ENCODE measurements at regions not wholly inside any gene's neighbourhood (a gene's known extent, or its start where the extent isn't known, plus 50 kb on each side); places are given as distances from the start of the nearest gene placed in this dataset.

DNA sequence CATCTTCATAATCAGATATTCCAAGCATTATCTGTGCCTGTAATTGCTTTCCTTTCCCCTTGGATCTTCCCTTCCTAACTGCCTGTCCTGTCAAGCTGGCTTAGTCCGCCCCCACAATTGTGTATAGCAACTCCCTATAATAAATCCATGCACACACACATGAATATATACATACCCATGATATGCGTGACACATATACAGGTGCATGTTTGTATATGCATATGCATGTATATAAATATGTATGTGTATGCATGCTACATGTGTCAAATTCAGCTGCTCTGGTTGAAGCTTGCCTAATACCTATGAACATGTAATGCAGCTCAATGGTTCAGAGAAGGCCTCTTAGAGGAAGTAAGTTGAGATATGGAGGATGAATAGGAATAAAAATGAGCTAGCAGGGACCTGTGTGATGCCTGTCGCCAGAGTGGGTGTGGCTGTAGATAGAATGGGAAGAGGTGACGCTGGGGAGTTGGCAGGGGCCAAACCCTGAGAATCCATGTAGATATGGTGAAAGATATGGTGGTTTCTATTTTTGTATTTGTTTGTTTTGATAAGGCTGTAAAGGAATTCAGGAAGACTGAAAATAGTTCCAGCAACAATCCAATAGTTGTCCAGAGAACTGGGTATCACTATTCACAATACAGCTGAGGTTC lies 595.0 kb upstream of the BOD1L1 start:
- no peak overlapping the region for H3K4me2 ChIP-seq (ENCODE audit: low read length)
- no peaks in the 10 kb centered on the region for H3K27me3 ChIP-seq (ENCODE audit: control insufficient read depth, insufficient read depth, low read length)
- H3K4me1 ChIP-seq: no peaks in the 10 kb centered on the region
- no peaks in the 10 kb centered on the region for H3K9me3 ChIP-seq (ENCODE audit: control insufficient read depth, low read length)
- H3K4me3 ChIP-seq (ENCODE audit: low read depth, low read length): no peak overlapping the region
- H3K27ac ChIP-seq: no peak overlapping the region
- H2AFZ ChIP-seq: no peak overlapping the region
- TF ChIP-seq, protein P1, sequence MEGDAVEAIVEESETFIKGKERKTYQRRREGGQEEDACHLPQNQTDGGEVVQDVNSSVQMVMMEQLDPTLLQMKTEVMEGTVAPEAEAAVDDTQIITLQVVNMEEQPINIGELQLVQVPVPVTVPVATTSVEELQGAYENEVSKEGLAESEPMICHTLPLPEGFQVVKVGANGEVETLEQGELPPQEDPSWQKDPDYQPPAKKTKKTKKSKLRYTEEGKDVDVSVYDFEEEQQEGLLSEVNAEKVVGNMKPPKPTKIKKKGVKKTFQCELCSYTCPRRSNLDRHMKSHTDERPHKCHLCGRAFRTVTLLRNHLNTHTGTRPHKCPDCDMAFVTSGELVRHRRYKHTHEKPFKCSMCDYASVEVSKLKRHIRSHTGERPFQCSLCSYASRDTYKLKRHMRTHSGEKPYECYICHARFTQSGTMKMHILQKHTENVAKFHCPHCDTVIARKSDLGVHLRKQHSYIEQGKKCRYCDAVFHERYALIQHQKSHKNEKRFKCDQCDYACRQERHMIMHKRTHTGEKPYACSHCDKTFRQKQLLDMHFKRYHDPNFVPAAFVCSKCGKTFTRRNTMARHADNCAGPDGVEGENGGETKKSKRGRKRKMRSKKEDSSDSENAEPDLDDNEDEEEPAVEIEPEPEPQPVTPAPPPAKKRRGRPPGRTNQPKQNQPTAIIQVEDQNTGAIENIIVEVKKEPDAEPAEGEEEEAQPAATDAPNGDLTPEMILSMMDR (IDR thresholded peaks at IDR 0.05): no peak
- no peaks in the 10 kb centered on the region for H3K36me3 ChIP-seq (ENCODE audit: control insufficient read depth, insufficient read depth, low read length)
- no peak overlapping the region for H3K9ac ChIP-seq
- H3K79me2 ChIP-seq: no peaks in the 10 kb centered on the region

GRCh38 chr4:14223461-14223860 lies 595.9 kb upstream of the BOD1L1 start:
- Histone ChIP-seq H3K9ac (no peak overlapping the region), H3K4me3 (ENCODE audit: low read depth, low read length) (no peak overlapping the region), H3K27ac (no peak overlapping the region), H3K79me2 (no peaks in the 10 kb centered on the region), H3K4me2 (ENCODE audit: low read length) (peak overlapping the region; percentile 6), H3K36me3 (ENCODE audit: control insufficient read depth, insufficient read depth, low read length) (no peaks in the 10 kb centered on the region), H3K4me1 (no peaks in the 10 kb centered on the region), H2AFZ (no peak overlapping the region), H3K27me3 (ENCODE audit: control insufficient read depth, insufficient read depth, low read length) (no peaks in the 10 kb centered on the region), H3K9me3 (ENCODE audit: control insufficient read depth, low read length) (no peaks in the 10 kb centered on the region)
- TF ChIP-seq, protein P1 (IDR thresholded peaks at IDR 0.05): no peak

DNA sequence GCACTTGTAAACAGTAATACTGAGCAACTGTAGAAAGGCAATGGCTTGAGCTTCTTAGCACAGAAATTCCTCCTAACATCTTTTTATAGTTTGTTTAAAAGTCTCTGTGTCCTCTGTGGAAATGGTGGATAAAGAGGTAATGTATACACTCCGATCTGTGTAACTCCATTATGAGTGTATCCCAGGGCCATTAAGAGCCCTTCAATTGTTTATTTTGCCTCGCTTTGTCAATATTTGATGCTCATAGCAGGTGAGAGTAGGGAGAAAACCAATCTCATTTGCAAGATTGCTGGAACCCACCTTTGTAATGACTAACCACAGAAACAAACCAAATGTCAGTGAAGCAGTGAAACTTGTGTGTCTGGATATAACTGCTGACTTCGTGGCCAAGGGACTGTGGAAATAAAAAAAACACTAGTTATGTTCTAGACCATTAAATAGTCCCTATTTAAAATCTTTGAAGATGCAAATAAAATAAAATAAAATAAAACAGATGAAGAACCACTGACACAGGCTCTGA lies 598.2 kb upstream of the BOD1L1 start:
- TF ChIP-seq, protein P1 (IDR thresholded peaks at IDR 0.05): no peak
- Histone ChIP-seq H3K36me3 (ENCODE audit: control insufficient read depth, insufficient read depth, low read length) (no peaks in the 10 kb centered on the region), H3K27ac (no peak overlapping the region), H3K4me2 (ENCODE audit: low read length) (no peak overlapping the region), H3K9ac (no peak overlapping the region), H3K4me1 (no peaks in the 10 kb centered on the region), H3K79me2 (no peaks in the 10 kb centered on the region), H3K27me3 (ENCODE audit: control insufficient read depth, insufficient read depth, low read length) (no peaks in the 10 kb centered on the region), H3K4me3 (ENCODE audit: low read depth, low read length) (no peak overlapping the region), H2AFZ (no peak overlapping the region), H3K9me3 (ENCODE audit: control insufficient read depth, low read length) (no peaks in the 10 kb centered on the region)

GRCh38 chr4:14233126-14233525 lies 605.6 kb upstream of the BOD1L1 start:
- Histone ChIP-seq H3K4me3 (ENCODE audit: low read depth, low read length) (no peak overlapping the region), H3K9ac (no peak overlapping the region), H3K9me3 (ENCODE audit: control insufficient read depth, low read length) (no peaks in the 10 kb centered on the region), H3K4me2 (ENCODE audit: low read length) (no peak overlapping the region), H3K27ac (no peak overlapping the region), H3K27me3 (ENCODE audit: control insufficient read depth, insufficient read depth, low read length) (no peaks in the 10 kb centered on the region), H3K79me2 (no peaks in the 10 kb centered on the region), H3K4me1 (no peaks in the 10 kb centered on the region), H2AFZ (no peak overlapping the region), H3K36me3 (ENCODE audit: control insufficient read depth, insufficient read depth, low read length) (no peaks in the 10 kb centered on the region)
- TF ChIP-seq, protein P1 (IDR thresholded peaks at IDR 0.05): no peak

- H3K79me2 ChIP-seq: no peaks in the 10 kb centered on the region
- no peaks in the 10 kb centered on the region for H3K36me3 ChIP-seq (ENCODE audit: control insufficient read depth, insufficient read depth, low read length)
- no peaks in the 10 kb centered on the region for H3K4me1 ChIP-seq
- H3K27ac ChIP-seq: no peak overlapping the region
- H3K4me2 ChIP-seq (ENCODE audit: low read length): no peak overlapping the region
- TF ChIP-seq, protein P1 (IDR thresholded peaks at IDR 0.05): no peak
- no peaks in the 10 kb centered on the region for H3K27me3 ChIP-seq (ENCODE audit: control insufficient read depth, insufficient read depth, low read length)
- no peak overlapping the region for H2AFZ ChIP-seq
- no peak overlapping the region for H3K9ac ChIP-seq
- no peak overlapping the region for H3K4me3 ChIP-seq (ENCODE audit: low read depth, low read length)
- H3K9me3 ChIP-seq (ENCODE audit: control insufficient read depth, low read length): no peaks in the 10 kb centered on the region
Measured at GRCh38 chr4:14234307-14234706, 606.8 kb upstream of the BOD1L1 start.
